ENCODE measurements at regions not wholly inside any gene's neighbourhood (a gene's known extent, or its start where the extent isn't known, plus 50 kb on each side); places are given as distances from the start of the nearest gene placed in this dataset.

- TF ChIP-seq, protein P1, sequence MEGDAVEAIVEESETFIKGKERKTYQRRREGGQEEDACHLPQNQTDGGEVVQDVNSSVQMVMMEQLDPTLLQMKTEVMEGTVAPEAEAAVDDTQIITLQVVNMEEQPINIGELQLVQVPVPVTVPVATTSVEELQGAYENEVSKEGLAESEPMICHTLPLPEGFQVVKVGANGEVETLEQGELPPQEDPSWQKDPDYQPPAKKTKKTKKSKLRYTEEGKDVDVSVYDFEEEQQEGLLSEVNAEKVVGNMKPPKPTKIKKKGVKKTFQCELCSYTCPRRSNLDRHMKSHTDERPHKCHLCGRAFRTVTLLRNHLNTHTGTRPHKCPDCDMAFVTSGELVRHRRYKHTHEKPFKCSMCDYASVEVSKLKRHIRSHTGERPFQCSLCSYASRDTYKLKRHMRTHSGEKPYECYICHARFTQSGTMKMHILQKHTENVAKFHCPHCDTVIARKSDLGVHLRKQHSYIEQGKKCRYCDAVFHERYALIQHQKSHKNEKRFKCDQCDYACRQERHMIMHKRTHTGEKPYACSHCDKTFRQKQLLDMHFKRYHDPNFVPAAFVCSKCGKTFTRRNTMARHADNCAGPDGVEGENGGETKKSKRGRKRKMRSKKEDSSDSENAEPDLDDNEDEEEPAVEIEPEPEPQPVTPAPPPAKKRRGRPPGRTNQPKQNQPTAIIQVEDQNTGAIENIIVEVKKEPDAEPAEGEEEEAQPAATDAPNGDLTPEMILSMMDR (conservative IDR thresholded peaks at IDR 0.05; ENCODE audit: low read depth, low read length): no peak
- no peak for TF ChIP-seq SMC3 (IDR thresholded peaks at IDR 0.05; ENCODE audit: low read depth, low read length)
- TF ChIP-seq RAD21 (IDR thresholded peaks at IDR 0.05; ENCODE audit: low read length): no peak
- no peak for TF ChIP-seq POLR2A (IDR thresholded peaks at IDR 0.05; ENCODE audit: low read depth, low read length)
- no peak for TF ChIP-seq MXI1 (IDR thresholded peaks at IDR 0.05; ENCODE audit: borderline replicate concordance, low read depth, low read length)
- no peak for TF ChIP-seq FOS (IDR thresholded peaks at IDR 0.05; ENCODE audit: low read depth, low read length)
- TF ChIP-seq MAFK (IDR thresholded peaks at IDR 0.05; ENCODE audit: low read depth, low read length): no peak
- TF ChIP-seq USF2 (IDR thresholded peaks at IDR 0.05; ENCODE audit: low read depth, low read length): no peak
Observed at GRCh38 chr5:106637275-106637674, 1033.5 kb downstream of the EFNA5 start.

Measured in IMR-90 (cell line).